ENCODE measurements at regions not wholly inside any gene's neighbourhood (a gene's known extent, or its start where the extent isn't known, plus 50 kb on each side); places are given as distances from the start of the nearest gene placed in this dataset.

DNA sequence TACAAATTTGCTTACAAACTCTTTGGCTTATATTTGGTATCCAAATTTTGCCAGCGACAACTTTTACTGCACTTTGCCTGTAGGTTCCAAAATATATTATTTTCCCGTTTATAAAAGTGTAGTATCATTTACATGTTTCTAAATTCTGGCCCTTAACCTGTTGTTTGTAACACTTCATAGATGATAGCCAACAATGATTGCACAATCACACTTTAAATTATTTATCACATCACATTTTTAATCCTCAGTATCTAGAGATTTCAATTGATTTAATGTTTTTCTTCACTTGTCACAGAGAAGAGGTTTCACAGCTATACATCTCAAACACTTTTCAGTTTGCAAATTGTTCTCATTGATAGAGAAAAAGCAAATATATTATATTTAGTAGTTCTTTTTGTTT lies 1151.2 kb upstream of the EYS start:
- no peak for TF ChIP-seq CTCF (IDR thresholded peaks at IDR 0.05; ENCODE audit: control insufficient read depth, extremely low read depth, insufficient read depth)
- H3K4me3 ChIP-seq (ENCODE audit: low read depth, low read length), result no peak overlapping the region
- DNase-seq (ENCODE audit: low read depth), result no peak

GRCh38 chr6:66854014-66854413 lies 1147.0 kb upstream of the EYS start:
- no peak for TF ChIP-seq CTCF (IDR thresholded peaks at IDR 0.05; ENCODE audit: control insufficient read depth, extremely low read depth, insufficient read depth)
- H3K4me3 ChIP-seq (ENCODE audit: low read depth, low read length), result no peak overlapping the region
- DNase-seq (ENCODE audit: low read depth), result no peak

DNA sequence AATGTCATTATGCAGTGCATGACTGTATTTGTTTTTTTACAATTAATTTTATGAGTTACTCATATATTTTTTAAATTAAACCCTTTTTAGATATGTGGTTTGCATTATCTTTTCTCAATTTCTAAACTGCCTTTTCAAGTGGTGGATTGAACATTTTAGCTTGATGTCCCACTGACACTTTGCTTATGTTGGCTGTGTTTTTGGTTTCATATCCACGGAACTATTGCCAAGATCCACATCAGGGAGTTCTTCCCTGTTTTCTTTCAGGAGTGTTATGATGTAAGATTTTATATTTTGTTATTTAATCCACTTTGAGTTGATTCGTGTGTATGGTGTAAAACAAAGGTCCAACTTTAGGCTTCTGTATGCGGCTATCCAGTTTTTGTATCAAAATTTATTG lies 1144.9 kb upstream of the EYS start:
- no peak for DNase-seq (ENCODE audit: low read depth)
- H3K4me3 ChIP-seq (ENCODE audit: low read depth, low read length), result no peak overlapping the region
- TF ChIP-seq CTCF (IDR thresholded peaks at IDR 0.05; ENCODE audit: control insufficient read depth, extremely low read depth, insufficient read depth), result no peak

- H3K4me3 ChIP-seq (ENCODE audit: low read depth, low read length), result no peak overlapping the region
- no peak for DNase-seq (ENCODE audit: low read depth)
- TF ChIP-seq CTCF (IDR thresholded peaks at IDR 0.05; ENCODE audit: control insufficient read depth, extremely low read depth, insufficient read depth), result no peak
These were observed 1142.8 kb upstream of the EYS start for GRCh38 chr6:66849843-66850242.

DNA sequence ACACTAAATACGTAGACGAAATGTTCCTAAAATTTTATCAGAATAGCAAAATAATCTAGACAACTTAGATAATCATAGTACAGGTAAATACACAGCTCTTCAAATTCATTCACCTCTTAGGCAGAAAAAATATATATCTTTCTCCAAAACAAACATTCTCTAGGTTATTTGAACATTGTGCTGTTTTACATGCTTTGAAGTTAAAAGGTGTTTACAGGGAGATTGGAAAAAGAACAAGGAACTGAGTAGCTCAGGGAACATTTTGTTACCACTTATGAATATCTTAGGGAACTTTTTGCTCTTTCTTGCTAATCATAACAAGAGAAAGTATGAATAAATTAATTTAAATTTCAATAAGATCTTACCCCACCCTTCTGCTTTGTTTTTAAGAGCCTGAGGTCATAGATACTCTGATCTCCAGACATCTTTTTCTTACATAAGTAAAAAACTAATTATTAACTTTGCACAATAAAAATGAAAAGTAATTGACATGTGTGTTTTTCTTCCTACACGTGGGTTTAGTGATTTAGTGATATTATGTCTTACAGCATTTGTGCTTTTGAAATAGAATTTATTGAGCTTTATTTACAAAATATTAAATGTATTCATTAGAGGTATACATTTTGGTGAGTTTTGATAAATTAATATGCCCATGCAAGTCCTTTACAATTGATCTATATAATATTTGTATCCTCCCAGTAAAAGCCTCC lies 1141.4 kb upstream of the EYS start:
- DNase-seq (ENCODE audit: low read depth), result no peak
- TF ChIP-seq CTCF (IDR thresholded peaks at IDR 0.05; ENCODE audit: control insufficient read depth, extremely low read depth, insufficient read depth), result no peak
- H3K4me3 ChIP-seq (ENCODE audit: low read depth, low read length), result no peak overlapping the region

- no peak for TF ChIP-seq CTCF (IDR thresholded peaks at IDR 0.05; ENCODE audit: control insufficient read depth, extremely low read depth, insufficient read depth)
- no peak overlapping the region for H3K4me3 ChIP-seq (ENCODE audit: low read depth, low read length)
- no peak for DNase-seq (ENCODE audit: low read depth)
These were observed 1131.7 kb upstream of the EYS start for GRCh38 chr6:66838764-66839163.

DNA sequence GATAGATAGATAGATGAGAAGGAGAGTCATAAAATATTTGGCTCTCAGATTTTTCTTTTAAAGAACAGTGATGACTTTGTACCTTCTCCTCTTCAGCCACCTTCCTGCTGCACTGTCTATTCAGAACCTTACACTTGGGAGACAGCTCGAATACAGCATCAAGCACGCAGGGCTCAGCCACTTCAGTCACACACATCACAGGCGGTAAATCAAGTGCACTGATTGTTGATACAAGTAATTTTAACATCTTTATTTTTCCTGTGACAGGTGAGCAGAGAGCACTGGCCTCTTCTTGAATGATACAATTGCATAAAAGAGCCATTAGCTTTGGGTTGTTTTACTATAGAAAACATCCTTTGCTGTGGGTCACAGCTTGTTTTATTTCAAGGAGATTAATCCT lies 1118.5 kb upstream of the EYS start:
- no peak for DNase-seq (ENCODE audit: low read depth)
- no peak for TF ChIP-seq CTCF (IDR thresholded peaks at IDR 0.05; ENCODE audit: control insufficient read depth, extremely low read depth, insufficient read depth)
- H3K4me3 ChIP-seq (ENCODE audit: low read depth, low read length), result no peak overlapping the region

Measured in LNCaP clone FGC (cell line).